ENCODE measurements at regions not wholly inside any gene's neighbourhood (a gene's known extent, or its start where the extent isn't known, plus 50 kb on each side); places are given as distances from the start of the nearest gene placed in this dataset.

- no peak for TF ChIP-seq Cebpa-rat (IDR thresholded peaks at IDR 0.05)
- Histone ChIP-seq H3K4me1 (no peaks in the 10 kb centered on the region), H3K9ac (no peak overlapping the region), H3K36me3 (no peaks in the 10 kb centered on the region), H3K27ac (no peak overlapping the region), H3K9me3 (replicated peaks in 1 of 11) (no peaks in the 10 kb centered on the region; a peak in 1 of 22 replicates), H3K4me3 (no peak overlapping the region), H3K4me2 (no peak overlapping the region), H3K27me3 (no peaks in the 10 kb centered on the region), H4K20me1 (no peaks in the 10 kb centered on the region)
Observed at GRCh38 chr3:176190755-176191154, 1006.5 kb downstream of the TBL1XR1 start.

DNA sequence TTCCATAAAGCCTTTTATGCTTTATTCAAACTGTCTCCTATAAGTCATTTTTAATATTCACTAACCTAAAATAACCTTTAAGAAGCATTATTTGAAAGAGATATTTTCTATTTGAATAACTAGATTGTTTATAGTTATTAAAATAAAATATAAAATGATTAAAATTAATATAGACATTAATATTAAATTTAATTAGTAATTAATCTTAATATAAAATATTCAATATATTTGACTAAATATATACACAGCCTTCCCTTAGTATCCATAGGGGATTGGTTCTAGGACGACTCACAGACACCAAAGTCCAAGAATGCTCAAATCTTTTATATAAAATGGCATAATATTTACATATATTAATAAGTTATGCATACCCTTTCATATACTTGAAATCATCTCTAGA lies 1014.1 kb downstream of the TBL1XR1 start:
- H3K36me3 ChIP-seq, result no peaks in the 10 kb centered on the region
- no peak overlapping the region for H3K27ac ChIP-seq
- H3K4me1 ChIP-seq, result no peaks in the 10 kb centered on the region
- no peak overlapping the region for H3K4me3 ChIP-seq
- no peak overlapping the region for H3K9ac ChIP-seq
- H3K27me3 ChIP-seq, result no peaks in the 10 kb centered on the region
- no peaks in the 10 kb centered on the region for H3K9me3 ChIP-seq (replicated peaks in 1 of 11)
- H3K4me2 ChIP-seq, result no peak overlapping the region
- H4K20me1 ChIP-seq, result no peaks in the 10 kb centered on the region
- no peak for TF ChIP-seq Cebpa-rat (IDR thresholded peaks at IDR 0.05)

- no peaks in the 10 kb centered on the region for H3K4me1 ChIP-seq
- H4K20me1 ChIP-seq, result no peaks in the 10 kb centered on the region
- H3K9me3 ChIP-seq (replicated peaks in 1 of 11), result no peaks in the 10 kb centered on the region
- H3K27ac ChIP-seq, result no peak overlapping the region
- H3K27me3 ChIP-seq, result no peaks in the 10 kb centered on the region
- no peaks in the 10 kb centered on the region for H3K36me3 ChIP-seq
- no peak overlapping the region for H3K4me3 ChIP-seq
- no peak overlapping the region for H3K4me2 ChIP-seq
- TF ChIP-seq Cebpa-rat (IDR thresholded peaks at IDR 0.05), result no peak
- no peak overlapping the region for H3K9ac ChIP-seq
Observed at GRCh38 chr3:176174060-176174459, 1023.2 kb downstream of the TBL1XR1 start.

DNA sequence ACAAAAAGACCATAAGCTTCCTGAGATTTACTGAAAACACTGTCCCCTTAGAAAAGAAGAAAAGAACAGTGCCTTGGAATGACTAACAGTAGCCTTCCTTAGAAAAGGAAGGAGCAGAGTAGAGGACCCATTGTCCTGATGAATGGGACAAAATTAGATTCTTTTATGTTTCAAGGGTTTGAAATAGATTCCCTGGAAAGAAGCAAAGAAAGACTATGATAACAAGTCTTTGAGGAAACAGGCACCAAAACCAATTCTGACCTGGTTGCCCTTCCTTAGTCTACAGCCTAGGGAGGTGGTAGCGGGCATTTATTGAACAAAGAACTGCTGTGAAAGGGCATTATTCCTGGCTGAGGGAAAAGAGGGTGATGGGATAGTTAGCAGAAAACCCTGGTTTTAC lies 1024.8 kb downstream of the TBL1XR1 start:
- Histone ChIP-seq H3K9me3 (replicated peaks in 1 of 11) (no peaks in the 10 kb centered on the region), H3K4me3 (no peak overlapping the region), H3K27ac (no peak overlapping the region), H3K9ac (no peak overlapping the region), H3K4me1 (no peaks in the 10 kb centered on the region), H3K27me3 (no peaks in the 10 kb centered on the region), H4K20me1 (no peaks in the 10 kb centered on the region), H3K36me3 (no peaks in the 10 kb centered on the region), H3K4me2 (no peak overlapping the region)
- TF ChIP-seq Cebpa-rat (IDR thresholded peaks at IDR 0.05), result no peak

GRCh38 chr3:176167272-176167671 lies 1030.0 kb downstream of the TBL1XR1 start:
- TF ChIP-seq Cebpa-rat (IDR thresholded peaks at IDR 0.05), result no peak
- no peaks in the 10 kb centered on the region for H4K20me1 ChIP-seq
- no peak overlapping the region for H3K9ac ChIP-seq
- no peaks in the 10 kb centered on the region for H3K36me3 ChIP-seq
- H3K4me3 ChIP-seq, result no peak overlapping the region
- H3K9me3 ChIP-seq (replicated peaks in 1 of 11), result no peaks in the 10 kb centered on the region
- no peak overlapping the region for H3K4me2 ChIP-seq
- H3K4me1 ChIP-seq, result no peaks in the 10 kb centered on the region
- H3K27me3 ChIP-seq, result no peaks in the 10 kb centered on the region
- H3K27ac ChIP-seq, result no peak overlapping the region

GRCh38 chr3:176160997-176161396 lies 1036.3 kb downstream of the TBL1XR1 start:
- Histone ChIP-seq H3K4me2 (no peak overlapping the region), H3K9me3 (replicated peaks in 1 of 11) (peaks cover 0 to 8% (median 5%) of the 10 kb centered on the region in 11 experiments; a peak in 5 of 22 replicates), H3K36me3 (no peaks in the 10 kb centered on the region), H3K27me3 (no peaks in the 10 kb centered on the region), H3K4me3 (no peak overlapping the region), H3K4me1 (peaks cover 0 to 11% (median 4%) of the 10 kb centered on the region in 10 experiments; a peak in 7 of 20 replicates), H3K9ac (no peak overlapping the region), H4K20me1 (no peaks in the 10 kb centered on the region), H3K27ac (no peak overlapping the region)
- TF ChIP-seq Cebpa-rat (IDR thresholded peaks at IDR 0.05), result no peak

GRCh38 chr3:176159796-176160195 lies 1037.5 kb downstream of the TBL1XR1 start:
- Histone ChIP-seq H3K27me3 (no peaks in the 10 kb centered on the region), H4K20me1 (no peaks in the 10 kb centered on the region), H3K36me3 (no peaks in the 10 kb centered on the region), H3K4me3 (no peak overlapping the region), H3K4me2 (0 out of 22 replicates have a peak overlapping the region, but pooled peaks of 2 of the 11 experiments have one; percentile 3 to 12), H3K4me1 (peaks cover 0 to 11% (median 4%) of the 10 kb centered on the region in 10 experiments; a peak in 7 of 20 replicates), H3K9me3 (replicated peaks in 1 of 11) (peaks cover 0 to 8% (median 5%) of the 10 kb centered on the region in 11 experiments; a peak in 5 of 22 replicates), H3K9ac (no peak overlapping the region), H3K27ac (no peak overlapping the region)
- TF ChIP-seq Cebpa-rat (IDR thresholded peaks at IDR 0.05), result no peak

GRCh38 chr3:176155012-176155411 lies 1042.3 kb downstream of the TBL1XR1 start:
- Histone ChIP-seq H3K4me3 (no peak overlapping the region), H3K27ac (no peak overlapping the region), H3K36me3 (no peaks in the 10 kb centered on the region), H3K9ac (no peak overlapping the region), H3K27me3 (no peaks in the 10 kb centered on the region), H3K9me3 (replicated peaks in 1 of 11) (peaks cover 0 to 8% (median 4%) of the 10 kb centered on the region in 11 experiments; a peak in 5 of 22 replicates), H4K20me1 (no peaks in the 10 kb centered on the region), H3K4me1 (peaks cover 0 to 11% (median 4%) of the 10 kb centered on the region in 10 experiments; a peak in 7 of 20 replicates), H3K4me2 (no peak overlapping the region)
- no peak for TF ChIP-seq Cebpa-rat (IDR thresholded peaks at IDR 0.05)

- H3K27ac ChIP-seq, result no peak overlapping the region
Observed at GRCh38 chr3:176149567-176149966, 1047.7 kb downstream of the TBL1XR1 start.

GRCh38 chr3:176147251-176147650 lies 1050.0 kb downstream of the TBL1XR1 start:
- no peaks in the 10 kb centered on the region for H3K9me3 ChIP-seq (replicated peaks in 1 of 11)
- TF ChIP-seq Cebpa-rat (IDR thresholded peaks at IDR 0.05), result no peak

More at GRCh38 chr3:176149567-176149966, 1047.7 kb downstream of the TBL1XR1 start:
- Histone ChIP-seq H3K4me2 (no peak overlapping the region), H3K9ac (no peak overlapping the region), H3K4me1 (no peaks in the 10 kb centered on the region), H3K9me3 (replicated peaks in 1 of 11) (no peaks in the 10 kb centered on the region), H4K20me1 (no peaks in the 10 kb centered on the region), H3K4me3 (no peak overlapping the region), H3K27me3 (no peaks in the 10 kb centered on the region), H3K36me3 (no peaks in the 10 kb centered on the region)
- no peak for TF ChIP-seq Cebpa-rat (IDR thresholded peaks at IDR 0.05)

More at GRCh38 chr3:176147251-176147650, 1050.0 kb downstream of the TBL1XR1 start:
- Histone ChIP-seq H3K4me1 (no peaks in the 10 kb centered on the region), H3K4me3 (no peak overlapping the region), H3K4me2 (no peak overlapping the region), H4K20me1 (no peaks in the 10 kb centered on the region), H3K27me3 (no peaks in the 10 kb centered on the region), H3K36me3 (no peaks in the 10 kb centered on the region), H3K27ac (no peak overlapping the region), H3K9ac (no peak overlapping the region)

Measured in BLaER1 treated with 17β-estradiol and CSF1 and Interleukin-3, amounts not matched to agents 10 nM and 100 nM (cell line).